Posterior vena cava (tissue), 2 donors: ENCODE measurements at regions not wholly inside any gene's neighbourhood (a gene's known extent, or its start where the extent isn't known, plus 50 kb on each side); places are given as distances from the start of the nearest gene placed in this dataset.

Experiments used
- DNase-seq: peaks from one replicate; pipeline ENCODE4 v3.0.0-alpha.2; 2020; ENCODE audit warnings: low spot score
- intact Hi-C, 2 donors: fragments of 100-400 bp; cut with DNase I; formaldehyde crosslinking; loops; one replicate each; pipeline versions ENCODE4 v1.14.1 to v1.14.2; 2022 to 2023
- donor health status: DM: yes; HTN: yes; CAD: no.
- donor health status: DM: yes; HTN: yes; CAD: no.

GRCh38 chr5:82381591-82381990 is 103.4 kb upstream of the RPS23 start:
- intact Hi-C loops: no loop called here

DNA sequence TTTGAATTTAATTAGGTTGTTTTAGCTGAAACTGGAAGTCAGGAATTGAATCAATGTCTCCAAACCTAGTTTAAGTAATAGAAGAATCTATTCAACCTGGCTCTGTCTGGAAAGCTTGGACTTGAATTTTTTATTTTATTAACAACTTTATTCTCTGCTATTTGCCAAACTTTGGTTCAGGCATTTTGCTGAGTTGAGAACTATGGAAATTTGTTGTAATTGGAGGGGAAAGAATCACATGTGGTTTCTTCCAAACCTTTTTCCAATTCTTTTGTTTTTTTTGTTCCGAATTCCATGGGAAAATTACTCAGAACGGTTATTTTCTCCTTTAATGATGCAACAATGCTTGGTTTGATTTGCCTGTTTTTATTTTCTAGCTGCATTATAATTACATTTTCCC is 98.2 kb upstream of the RPS23 start:
- DNase-seq: no peak
- intact Hi-C loops: no loop called here

More at GRCh38 chr5:82381591-82381990, 103.4 kb upstream of the RPS23 start:
- DNase-seq: no peak

GRCh38 chr5:82375488-82376244 is 97.5 kb upstream of the RPS23 start:
- no peak for DNase-seq
- intact Hi-C loops: no loop called here

GRCh38 chr5:82374637-82375036 is 96.5 kb upstream of the RPS23 start:
- intact Hi-C loops: no loop called here

DNA sequence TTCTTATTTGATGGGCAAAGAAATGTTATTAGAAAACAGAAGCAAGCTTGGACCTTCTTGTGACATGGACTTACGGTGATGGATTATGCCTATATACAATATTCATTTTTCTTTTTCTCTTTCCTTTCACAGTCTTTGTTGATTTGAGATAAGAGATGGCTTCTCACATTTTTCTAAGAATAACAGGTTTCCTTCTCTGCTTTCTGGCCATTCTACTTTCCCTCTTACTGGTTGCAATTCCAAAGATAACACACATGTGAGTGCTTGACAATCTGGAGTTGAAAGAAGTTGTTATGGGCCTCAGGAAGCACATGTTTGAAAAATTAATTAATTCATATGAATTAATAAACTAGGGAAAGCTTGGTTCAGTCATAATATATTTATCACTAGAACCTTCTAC is 89.8 kb upstream of the RPS23 start:
- no peak for DNase-seq

More at GRCh38 chr5:82374637-82375036, 96.5 kb upstream of the RPS23 start:
- no peak for DNase-seq

GRCh38 chr5:82365744-82366228 is 87.6 kb upstream of the RPS23 start:
- intact Hi-C loops: no loop called here
- DNase-seq: no peak

More for the DNA sequence above, 89.8 kb upstream of the RPS23 start:
- intact Hi-C loops: no loop called here

DNA sequence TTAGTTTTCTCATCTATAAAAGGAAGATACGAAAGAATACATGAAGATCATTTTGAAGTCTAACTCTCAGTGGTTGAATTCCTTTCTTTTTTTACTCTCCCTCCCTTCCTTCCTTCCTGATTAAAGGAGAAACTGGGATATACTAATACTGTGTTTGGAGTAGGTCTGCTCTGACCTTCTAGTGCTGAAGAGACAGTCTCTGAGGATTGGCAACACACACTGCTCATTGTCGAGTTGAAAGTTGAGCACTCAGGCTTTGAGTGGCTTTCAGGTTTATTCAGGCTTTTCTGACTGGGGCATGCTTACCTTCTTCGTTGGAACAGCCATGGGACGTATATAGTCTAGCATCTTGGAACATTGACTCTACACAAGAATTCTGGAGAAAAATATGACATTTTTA is 86.9 kb upstream of the RPS23 start:
- intact Hi-C loops: no loop called here
- DNase-seq: no peak

DNA sequence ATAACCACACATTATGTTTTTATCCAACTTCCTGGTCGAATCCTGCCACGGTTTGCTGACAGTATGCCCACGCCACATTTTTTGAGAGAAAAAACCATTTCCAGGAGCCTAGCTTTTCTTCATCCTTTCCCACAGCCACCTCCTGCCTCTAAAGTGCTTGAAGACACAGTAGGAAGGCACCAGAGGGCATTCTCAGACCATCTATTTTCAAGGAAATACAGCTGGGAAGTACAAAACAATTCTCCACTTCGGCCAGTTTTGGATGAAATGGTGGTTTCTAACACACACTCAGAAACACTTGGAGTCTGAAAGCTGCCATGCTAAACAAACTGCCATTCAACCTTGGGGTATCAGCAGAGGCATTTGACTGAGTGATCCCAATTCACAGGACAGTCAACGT is 86.3 kb upstream of the RPS23 start:
- intact Hi-C loops: no loop called here
- no peak for DNase-seq

- no peak for DNase-seq
- intact Hi-C loops: no loop called here
These were observed 85.4 kb upstream of the RPS23 start for GRCh38 chr5:82363524-82363923.

DNA sequence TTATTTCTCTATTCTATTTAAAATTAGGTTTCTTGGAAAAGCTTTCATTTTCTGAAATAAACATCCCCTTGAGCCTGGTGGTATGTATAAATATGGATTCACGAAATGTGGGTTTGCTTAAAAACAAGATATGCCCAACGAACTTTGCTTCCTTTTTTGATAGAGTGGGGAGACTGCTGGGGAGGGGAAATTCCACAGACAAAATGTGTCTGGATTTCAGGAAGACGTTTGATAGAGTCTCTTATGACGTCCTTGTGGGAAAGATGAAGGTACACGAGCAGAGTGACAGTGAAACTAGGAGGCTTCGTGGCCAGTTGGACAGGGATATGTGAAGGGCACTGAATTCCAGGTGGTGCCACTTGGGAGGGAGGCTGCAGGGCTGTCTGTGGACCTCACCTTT is 84.5 kb upstream of the RPS23 start:
- intact Hi-C loops: no loop called here
- DNase-seq: no peak

DNA sequence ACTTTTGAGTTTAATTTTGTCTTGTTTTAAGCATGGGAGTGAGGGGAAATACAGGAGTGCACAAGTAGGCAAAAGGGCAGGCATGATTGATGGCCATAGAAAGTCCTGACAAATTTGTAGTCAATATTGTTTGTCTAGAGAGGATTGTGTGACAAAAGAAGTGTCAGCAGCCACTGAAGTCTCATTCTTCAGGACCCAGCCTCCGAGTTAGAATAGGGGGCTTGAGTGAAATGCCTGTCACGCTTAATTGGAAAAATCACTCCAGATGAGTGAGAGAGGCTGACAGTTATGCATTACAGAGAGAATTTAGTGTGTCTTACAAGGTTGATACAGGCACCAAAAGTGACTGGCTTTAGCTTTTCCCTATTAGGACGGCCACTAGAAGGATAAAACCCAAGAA is 81.9 kb upstream of the RPS23 start:
- intact Hi-C loops: no loop called here
- DNase-seq: no peak

GRCh38 chr5:82359272-82359671 is 81.1 kb upstream of the RPS23 start:
- intact Hi-C loops: loop anchor here in 1 of 2 donors (10.0 kb wide), 2 partner anchors 1116 to 1206 kb away; partner anchors contain the start of gene VCAN
- DNase-seq: no peak

DNA sequence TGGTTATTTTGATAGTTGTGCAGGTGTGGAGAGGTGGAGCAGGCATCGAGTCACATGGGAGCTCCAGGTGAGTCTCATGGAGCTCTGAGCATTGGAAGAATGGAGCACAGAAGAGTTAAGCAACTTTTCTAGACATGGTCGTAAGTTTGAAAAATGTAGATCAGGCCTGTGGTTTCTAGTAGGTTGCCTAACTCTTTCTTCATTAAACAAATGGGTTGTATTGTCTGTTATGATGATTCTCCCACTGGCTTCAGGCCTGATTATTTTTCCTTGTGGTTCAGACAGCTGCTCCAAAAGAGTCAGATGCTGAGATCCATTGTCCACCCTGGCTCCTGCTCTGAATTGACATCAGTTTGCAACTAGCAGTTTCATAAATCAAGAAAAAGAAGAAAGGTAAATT is 80.3 kb upstream of the RPS23 start:
- no peak for DNase-seq

DNA sequence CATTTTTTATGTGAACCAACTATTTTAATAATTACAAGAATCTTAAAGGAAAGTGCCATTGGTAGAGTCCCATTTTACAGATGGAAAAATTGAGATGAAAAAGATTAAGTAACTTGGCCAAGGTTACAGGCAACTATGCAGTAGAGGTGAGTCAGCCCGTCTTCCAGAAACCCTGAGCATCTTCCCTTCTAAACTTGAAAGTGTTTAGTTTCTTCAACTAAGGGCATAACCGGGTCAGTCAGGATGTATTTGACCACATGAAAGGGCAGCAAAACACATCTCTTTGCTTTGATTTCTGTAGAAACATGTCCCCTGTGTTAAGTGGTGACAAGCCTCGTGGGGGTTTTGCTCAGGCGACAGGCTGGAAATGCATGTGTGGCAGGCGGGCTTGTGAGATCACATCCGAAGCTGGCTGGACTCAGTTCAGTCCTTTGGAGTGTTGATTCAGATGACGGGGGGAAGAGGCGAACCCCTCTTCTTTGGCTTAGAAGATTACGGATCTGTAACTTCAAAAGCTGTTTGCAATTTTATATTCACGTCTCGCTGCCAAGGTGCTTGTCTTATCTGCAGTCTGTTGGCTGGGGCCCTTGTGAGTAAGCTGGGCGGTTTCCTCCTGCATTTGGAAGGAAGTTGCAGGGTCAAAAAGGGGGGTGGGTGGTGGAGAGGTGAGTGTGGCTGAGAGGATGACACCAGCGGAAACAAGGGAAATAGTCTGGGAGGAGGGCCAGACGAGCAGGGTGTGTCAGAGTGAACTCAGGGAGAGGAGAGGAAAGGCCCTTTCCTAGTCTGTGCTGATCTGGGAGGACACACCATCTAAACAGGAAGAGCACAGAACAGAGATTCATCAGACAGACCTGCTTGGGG is 78.9 kb upstream of the RPS23 start:
- intact Hi-C loops: loop anchor here in 1 of 2 donors (10.0 kb wide), 2 partner anchors 1118 to 1208 kb away; partner anchors contain the start of gene VCAN
- peak; percentile 94 for DNase-seq

More for the DNA sequence above, 80.3 kb upstream of the RPS23 start:
- intact Hi-C loops: loop anchor here in 1 of 2 donors (10.0 kb wide), 2 partner anchors 1116 to 1206 kb away; partner anchors contain the start of gene VCAN

DNA sequence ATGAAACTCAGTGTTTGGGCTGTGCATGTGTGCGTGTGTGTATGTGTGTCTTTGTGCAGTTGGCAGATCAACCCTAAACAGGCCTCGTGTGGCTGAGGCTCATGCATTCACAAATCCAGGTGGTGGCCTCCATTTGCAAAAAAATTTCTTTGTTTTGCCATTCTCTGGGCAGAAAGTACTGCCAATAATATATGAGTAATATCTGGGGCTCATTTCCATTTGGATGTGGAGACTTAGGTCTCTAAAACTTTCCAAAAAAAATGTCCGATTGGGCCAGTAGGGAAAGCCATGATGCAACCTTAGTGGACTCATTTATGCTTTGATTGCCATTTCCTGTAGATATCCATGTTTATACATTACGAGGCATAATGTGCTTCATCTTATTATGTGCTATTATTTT is 77.9 kb upstream of the RPS23 start:
- DNase-seq: no peak
- intact Hi-C loops: loop anchor here in 1 of 2 donors (10.0 kb wide), 2 partner anchors 1119 to 1209 kb away; partner anchors contain the start of gene VCAN

DNA sequence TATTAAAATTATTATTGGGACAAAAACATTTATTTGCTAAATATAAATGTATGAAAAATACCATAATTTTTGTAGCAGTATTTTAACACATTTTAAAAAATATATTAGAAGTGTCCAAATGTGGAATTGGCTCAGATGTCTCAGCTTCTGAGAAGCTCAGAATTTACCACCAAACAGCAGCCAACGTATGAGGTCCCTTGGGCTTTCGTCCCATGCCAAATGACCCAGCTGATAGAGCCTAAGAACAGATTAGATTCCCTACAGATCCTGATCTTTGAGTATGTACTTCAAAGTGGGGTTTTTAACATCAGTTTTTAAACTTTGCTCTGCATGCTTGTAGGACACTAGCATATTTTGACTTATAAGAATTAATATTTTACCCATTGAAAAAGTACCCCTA is 77.3 kb upstream of the RPS23 start:
- intact Hi-C loops: loop anchor here in 1 of 2 donors (10.0 kb wide), 2 partner anchors 1119 to 1209 kb away; partner anchors contain the start of gene VCAN
- no peak for DNase-seq

- intact Hi-C loops: loop anchor here in 1 of 2 donors (10.0 kb wide), 2 partner anchors 1120 to 1210 kb away; partner anchors contain the start of gene VCAN
- DNase-seq: no peak
These were observed 76.9 kb upstream of the RPS23 start for GRCh38 chr5:82355053-82355452.

- intact Hi-C loops: loop anchor here in 1 of 2 donors (10.0 kb wide), 2 partner anchors 1120 to 1210 kb away; partner anchors contain the start of gene VCAN
- no peak for DNase-seq
These were observed 76.4 kb upstream of the RPS23 start for GRCh38 chr5:82354543-82354942.

DNA sequence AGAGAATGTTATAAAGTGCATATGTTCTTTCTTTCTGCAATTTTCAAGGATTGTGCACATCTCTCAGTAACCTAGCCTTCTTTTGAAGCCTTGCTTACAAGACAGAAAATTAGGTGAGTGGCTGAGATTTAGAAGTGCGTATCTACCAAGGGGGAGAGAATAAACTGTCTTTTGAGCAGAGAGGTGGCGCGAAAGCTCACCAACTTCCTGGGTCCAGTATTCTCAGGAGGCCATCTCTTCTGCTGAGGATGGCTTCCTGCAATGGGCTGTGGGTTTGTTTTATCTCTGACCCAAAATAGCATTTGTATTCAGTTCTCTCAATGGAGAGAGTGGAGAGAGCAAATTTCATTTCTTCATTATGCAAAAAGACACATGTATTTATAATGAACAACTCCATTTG is 75.4 kb upstream of the RPS23 start:
- intact Hi-C loops: loop anchor here in 1 of 2 donors (10.0 kb wide), 2 partner anchors 1121 to 1211 kb away; partner anchors contain the start of gene VCAN
- DNase-seq: no peak
